GM04503 (cell line): ENCODE measurements at regions not wholly inside any gene's neighbourhood (a gene's known extent, or its start where the extent isn't known, plus 50 kb on each side); places are given as distances from the start of the nearest gene placed in this dataset.
"Not testable (repeated sequence)": the region's sequence is repeated elsewhere in the genome, so short reads cannot be mapped to it uniquely, and the experiment has no call there.

Experiments used
- DNase-seq: peaks from one replicate; pipeline ENCODE4 v3.0.0-alpha.2; 2012; ENCODE audit warnings: low read depth

DNA sequence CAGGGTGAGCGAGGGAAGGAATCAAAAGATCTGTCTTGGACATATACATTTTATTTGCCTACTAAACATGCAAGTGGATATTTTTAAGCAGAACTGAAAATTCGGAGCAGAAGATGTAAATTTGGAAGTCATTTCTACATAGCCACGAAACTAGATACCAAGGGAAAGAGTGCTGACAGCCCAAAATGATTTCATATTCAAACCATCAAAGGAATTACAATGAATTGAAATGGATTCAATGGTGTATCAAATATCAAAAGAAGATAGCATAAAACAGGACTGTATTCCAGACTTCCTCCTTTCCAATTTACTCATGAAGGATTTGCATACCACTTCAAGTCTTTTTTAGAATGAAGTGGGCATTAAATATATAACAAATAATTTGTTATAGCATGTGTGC lies 313.5 kb upstream of the KITLG start:
- DNase-seq, result no peak

DNA sequence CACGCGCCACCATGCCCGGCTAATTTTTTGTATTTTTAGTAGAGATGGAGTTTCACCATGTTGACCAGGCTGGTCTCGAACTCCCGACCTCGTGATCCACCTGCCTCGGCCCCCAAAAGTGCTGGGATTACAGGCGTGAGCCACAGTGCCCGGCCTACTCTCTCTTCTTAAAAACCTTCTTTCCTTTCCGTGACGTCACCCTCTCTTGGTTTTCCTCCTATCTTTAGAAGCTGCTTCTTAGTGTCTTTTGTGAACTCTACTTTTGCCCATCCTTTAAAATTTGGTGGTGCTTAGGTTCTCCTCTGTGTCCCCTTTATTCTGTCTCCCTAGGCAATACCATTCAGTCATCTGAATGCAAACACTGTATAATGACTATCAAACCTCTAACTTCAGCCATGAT lies 311.2 kb upstream of the KITLG start:
- not testable (repeated sequence) for DNase-seq

DNA sequence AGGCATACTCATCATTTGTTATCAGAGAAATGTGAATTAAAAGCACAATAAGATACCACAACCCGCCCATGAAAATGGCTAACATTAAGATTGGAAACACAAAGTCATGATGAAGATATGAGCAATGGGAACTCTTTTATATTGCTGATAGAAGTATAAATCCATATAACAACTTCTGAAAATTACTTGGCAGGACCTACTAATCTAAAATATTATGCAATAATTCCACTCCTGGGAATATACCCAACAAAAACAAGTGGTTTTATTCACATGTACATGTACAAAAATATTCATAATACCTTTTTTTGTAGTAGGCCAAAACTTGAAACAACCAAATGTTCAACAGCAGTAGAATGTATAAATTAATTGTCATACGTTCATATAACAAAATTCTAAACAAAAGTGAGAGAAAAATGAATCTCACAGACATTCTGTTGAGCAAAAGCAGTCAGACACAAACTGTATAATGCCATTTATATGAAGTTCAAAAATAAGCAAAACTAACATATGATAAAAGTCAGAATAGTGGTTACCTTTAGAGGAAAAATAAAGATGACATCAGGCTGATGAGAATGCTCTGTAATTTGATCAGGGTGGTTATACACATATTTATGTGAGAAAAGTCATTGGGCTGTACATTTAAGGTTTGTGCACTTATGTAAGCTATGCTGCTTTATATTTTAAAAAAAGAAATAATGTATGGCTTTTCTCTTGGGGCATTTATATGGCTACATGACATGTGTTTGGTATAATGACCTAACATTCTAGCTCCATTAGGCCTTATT lies 309.2 kb upstream of the KITLG start:
- DNase-seq, result no peak

DNA sequence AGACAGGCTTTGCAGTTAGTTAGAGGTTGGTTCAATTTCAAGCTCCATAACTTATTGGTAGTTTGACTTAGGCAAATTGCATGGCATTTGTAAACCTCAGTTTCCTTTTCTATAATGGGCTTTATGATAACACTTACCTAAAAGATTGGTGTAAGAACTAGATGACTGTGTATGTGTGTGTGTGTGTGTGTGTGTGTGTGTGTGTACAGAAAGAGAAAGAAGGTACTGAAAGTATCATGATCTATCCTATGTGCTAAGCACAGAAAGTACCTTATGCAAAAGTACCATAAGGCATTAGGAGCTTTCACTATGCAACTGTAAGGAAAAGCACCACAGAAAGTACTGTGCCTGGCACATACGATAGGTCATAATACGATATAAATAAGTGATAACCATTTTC lies 304.3 kb upstream of the KITLG start:
- DNase-seq, result no peak

DNA sequence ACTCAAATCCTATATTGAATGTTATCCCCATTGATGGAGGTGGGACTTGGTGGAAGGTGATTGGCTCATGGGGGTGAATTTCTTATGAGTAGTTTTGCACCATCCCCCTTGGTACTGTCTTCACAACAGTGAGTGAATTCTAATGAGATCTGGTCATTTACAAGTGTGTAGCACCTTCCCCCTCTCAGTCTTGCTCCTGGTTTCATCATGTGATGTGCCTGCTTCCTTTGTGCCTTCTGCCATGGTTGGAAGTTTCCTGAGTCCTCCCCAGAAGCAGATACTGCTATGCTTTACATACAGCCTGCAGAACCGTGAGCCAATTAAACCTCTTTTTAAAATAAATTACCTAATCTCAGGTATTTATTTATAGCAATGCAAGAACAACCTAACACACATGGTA lies 302.4 kb upstream of the KITLG start:
- no peak for DNase-seq

DNA sequence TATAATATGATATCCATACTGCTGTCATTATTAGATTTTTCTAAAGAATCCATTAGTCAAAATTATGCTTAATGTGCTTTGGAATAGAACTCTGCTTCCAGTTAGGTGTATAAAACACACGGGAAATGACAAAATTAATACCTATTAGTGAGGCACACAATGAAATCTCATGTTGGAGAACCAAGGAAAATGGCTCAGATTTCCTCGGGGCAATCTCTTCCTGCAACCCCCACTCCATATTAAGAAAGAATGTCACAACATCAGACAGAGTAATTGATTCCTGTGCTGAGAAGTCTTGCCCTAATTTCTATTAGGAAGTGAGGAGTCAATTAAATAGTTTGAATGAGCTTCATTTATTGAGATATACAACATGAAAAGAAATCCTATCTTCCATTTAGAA lies 299.8 kb upstream of the KITLG start:
- DNase-seq, result no peak

DNA sequence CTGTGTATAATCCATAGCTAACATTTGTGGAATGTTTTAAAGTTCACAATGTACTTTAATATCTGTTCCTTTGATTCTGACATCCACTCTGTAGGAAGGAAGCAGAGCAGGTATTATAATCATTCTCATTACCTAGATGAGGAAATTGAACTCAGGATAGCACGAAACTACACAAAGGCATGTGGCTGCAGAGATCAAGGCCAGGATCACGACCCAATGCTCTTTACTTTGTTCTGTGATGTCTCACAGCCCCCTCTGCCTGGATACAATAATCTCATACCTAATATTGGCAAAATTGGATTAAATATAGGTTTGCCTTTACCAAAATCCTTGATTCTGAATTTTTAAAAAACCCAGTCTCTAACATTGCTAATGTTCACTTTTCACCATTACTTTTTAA lies 298.0 kb upstream of the KITLG start:
- DNase-seq, result no peak

DNA sequence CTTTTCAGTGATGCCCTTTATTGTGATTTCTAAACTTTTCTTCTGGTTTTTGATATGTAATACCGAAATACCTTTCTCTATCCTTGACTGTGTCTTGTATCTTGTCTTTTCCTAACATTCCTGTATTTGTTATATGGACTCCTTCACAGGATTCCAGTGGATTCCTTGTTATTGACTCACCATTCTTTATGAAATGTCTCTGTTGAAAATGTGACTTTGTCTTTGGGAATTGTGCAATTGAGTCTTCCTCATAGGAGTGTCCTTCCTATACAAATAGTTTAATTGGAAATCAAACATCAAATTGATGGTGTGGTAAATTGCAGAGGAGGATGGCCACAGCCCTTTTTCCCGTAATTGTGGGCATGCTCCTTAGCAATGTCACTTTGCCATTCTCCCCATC lies 296.6 kb upstream of the KITLG start:
- no peak for DNase-seq

DNA sequence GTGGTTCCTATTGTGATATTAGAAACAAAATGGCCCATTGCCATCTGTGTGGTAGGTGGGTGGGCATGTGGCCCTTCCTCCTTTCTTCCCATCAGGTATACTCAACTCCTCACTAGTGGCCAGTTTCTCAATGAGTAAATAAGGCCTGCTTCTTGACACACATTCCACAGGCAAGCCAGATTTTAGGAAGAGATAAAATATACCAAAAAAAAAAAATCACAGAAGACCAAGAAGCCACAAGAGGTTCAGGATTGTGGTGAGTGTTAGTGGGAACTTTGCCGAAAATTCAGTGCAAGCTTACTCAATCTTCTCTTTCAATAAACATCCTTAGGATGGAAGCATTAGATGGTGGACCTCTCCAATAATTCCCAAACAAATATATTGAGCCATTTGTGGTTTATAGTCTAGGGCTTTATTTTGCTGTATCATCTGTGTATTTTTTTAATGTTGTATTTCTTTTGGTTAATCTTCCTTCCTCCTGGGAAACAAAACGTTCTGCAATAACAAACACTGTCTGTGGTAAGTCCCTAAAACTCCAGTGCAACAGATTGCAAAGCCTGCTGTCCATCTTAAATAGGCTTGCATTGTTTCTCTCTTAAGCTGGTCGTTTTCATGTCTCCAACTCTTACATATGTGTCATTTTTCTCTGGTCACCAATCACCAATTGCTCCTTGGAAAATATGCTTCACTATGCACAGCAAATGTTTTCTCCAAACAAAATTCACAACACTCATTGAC lies 289.9 kb upstream of the KITLG start:
- DNase-seq, result no peak

DNA sequence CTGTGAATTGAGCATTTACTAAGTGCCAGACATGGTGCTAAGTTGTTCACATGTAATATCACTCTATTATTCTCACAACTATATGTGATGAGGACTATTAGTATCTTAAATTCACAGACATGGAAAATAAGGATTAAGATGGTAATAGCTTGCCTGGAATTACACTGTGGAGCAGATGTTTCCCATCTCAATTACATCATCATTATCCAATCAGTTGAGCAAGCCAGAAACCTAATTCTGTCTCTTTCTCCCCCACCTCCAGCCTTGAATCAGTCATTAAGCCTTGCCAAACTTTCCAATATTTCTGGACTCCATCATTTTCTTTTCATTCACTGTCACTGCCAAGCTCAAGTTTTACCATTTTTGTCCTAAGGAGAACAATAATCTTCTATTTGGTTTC lies 287.8 kb upstream of the KITLG start:
- no peak for DNase-seq

DNA sequence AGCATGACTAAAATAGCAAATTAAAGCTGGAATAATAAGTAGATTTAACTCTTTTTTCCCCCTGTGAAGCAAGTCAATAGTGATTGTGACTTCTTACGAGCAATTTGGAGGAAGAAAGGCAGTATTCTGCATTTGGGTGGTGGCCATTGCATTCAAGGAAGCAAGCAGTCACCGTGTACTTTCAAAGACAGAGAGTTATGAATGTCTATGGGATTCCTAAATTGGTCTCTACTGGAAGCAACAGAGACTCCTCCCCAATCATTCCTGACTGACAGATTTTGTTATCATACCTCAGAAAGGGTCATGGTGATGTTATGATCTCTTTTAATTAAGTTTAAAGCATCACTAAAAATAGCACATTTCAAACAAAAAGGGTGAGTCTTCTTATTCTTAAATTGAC lies 287.2 kb upstream of the KITLG start:
- DNase-seq, result no peak

DNA sequence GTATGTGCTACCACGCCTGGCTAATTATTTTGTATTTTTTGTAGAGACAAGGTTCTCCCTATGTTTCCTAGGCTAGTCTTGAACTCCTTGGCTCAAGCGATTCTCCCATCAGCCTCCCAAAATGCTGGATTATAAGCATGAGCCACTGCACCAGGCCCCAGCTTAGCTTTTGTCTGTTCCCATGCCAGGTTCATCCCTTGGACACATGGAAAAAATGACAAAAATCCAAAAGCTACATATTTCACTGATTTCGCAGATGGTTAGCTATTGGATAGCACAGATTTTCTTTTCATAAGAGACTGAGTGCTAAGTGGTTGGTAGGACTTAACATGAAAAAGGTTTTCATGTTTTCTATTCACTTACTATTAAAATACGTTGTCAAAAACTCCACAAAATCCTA lies 286.6 kb upstream of the KITLG start:
- DNase-seq, result no peak

DNA sequence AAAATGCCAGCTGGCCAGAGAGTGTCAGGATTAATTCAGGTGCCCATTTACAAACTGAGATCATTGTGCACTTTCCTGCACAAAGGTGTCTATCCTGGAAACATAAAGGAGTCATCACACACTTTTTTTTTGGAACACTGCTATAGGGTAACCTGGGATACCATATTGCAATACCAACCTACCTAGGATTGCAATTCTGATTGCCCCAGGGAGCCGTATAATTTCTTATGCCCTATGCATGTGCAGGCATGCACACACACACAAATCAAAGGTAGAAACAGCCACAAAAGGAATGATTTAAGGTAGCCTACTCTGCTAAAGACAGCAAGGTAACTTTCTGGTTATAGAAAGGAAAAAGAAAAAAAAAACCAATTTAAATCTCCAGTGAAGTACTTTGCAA lies 285.3 kb upstream of the KITLG start:
- no peak for DNase-seq

DNA sequence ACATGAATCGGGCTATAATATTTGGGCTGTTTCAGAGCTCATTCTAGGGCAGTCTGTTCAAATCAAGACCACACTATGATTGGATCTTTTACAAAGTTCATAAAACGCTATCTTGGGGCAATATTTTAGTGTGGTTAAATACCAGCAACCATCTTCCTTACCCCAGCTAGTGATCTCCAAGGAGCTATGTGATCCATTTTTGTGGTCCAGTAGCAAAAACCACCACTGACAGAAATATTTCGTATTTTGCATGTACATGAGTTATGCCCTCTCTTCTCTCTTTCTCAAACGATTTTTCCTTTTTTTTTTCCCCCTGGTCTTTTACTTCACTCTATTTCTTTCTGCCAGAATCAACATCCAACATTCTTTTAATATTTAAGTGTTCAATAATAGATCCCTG lies 280.6 kb upstream of the KITLG start:
- no peak for DNase-seq

DNA sequence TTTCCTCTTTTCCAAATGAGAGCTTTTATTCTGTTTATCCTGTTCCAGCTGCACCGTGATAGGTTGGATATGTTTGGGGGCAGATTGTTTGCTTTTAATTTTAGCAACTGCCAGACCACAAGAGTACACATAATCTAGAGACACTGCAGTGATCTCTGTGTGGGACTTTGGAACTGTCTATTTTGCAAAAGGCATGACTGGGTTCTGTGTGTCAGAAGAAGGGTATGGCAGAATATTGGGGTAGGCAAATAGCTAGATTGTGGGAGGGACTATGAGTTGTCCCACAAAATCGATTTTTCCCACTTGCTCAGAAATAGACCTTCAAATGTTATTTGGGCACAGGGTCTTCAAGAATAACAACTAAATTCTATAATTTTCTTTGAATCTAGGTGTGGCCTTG lies 275.9 kb upstream of the KITLG start:
- DNase-seq, result no peak

DNA sequence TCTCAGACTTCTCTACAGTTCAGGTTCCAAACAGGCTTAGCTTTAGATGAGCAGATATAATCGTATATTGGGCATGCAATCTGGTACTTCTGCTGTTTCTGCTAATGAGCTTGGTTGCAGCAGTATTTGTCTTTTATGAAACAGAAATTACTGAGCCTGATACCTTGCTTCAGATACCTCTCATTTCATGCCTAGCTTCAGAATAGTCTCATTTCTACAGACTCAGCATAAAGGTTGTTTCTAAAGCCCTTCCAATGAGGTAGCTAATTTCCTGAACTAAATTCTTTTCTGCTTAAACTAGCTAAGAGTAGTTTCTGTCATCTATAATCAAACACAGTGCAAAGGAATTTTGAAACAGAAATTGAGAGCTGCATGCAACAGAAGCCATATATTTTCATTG lies 275.0 kb upstream of the KITLG start:
- DNase-seq, result no peak

DNA sequence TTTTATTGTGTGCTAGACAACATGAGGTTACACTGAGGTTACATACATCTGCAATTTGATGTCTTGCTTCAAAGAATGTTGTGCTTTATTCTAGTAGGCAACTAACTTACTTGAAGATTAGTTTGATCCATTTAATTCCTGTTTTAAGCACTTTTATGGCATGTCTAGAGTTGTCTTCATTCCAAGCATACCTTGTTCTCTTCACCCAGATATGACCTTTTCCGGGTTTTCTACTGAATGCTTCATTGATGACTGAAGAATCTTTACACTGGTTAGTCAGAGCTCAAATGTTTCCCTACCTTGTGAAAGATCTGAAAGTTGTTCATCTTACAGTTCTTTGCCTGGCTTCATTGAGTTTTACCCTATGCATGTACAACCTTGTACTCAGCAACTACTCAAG lies 274.0 kb upstream of the KITLG start:
- DNase-seq, result peak; percentile 87

DNA sequence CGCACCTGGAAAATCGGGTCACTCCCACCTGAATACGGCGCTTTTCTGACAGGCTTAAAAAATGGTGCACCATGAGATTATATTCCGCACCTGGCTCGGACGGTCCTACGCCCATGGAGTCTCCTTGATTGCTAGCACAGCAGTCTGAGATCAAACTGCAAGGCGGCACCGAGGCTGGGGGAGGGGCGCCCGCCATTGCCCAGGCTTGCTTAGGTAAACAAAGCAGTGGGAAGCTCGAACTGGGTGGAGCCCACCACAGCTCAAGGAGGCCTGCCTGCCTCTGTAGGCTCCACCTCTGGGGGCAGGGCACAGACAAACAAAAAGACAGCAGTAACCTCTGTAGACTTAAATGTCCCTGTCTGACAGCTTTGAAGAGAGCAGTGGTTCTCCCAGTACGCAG lies 267.0 kb upstream of the KITLG start:
- not testable (repeated sequence) for DNase-seq

DNA sequence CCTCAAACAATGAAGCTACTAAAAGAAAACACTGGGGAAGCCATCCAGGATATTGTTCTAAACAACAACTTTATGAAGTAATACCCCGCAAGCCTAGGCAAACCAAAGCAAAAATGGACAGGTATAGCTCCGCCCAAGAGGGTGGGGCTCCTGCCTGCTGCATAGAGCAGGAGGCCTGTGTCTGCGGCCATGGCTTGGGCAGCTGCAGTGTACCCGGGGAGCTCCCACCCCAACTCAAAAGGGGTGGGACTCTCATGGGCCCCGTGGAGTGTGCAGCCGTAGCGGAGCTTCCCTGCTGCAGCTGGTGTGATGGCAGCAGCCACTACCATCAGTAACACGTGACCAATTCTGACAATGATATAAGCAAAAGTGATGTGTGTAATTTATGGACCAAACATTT lies 264.2 kb upstream of the KITLG start:
- DNase-seq, result no peak

DNA sequence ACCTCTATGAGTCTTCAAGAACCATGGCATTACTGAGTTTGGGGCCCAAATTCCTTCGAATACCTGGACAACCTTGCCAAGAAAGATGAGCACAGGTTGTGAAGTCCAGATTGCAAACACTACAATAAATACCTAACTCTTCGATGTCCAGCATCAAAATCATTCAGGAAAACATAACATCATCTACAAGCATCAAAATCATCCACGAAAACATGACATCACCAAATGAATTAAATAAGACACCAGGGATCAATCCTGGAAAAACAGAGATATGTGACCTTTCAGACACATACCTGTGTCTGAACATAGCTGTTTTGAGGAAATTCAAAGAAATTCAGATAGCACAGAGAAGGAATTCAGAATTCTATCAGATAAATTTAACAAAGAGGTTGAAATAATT lies 262.0 kb upstream of the KITLG start:
- no peak for DNase-seq

DNA sequence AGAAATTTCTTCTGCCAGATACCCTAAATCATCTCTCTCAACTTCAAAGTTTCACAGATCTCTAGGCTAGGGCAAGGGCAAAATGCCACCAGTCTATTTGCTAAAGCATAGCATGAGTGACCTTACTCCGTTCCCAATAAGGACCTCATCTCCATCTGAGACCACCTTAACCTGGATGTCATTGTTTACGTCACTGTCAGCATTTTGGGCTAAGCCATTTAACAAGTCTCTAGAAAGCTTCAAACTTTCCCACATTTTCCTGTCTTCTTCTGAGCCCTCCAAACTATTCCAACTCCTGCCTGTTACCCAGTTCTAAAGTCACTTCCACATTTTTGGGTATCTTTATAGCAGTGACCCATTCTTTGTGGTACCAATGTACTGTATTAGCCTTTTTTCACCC lies 259.2 kb upstream of the KITLG start:
- DNase-seq, result no peak

DNA sequence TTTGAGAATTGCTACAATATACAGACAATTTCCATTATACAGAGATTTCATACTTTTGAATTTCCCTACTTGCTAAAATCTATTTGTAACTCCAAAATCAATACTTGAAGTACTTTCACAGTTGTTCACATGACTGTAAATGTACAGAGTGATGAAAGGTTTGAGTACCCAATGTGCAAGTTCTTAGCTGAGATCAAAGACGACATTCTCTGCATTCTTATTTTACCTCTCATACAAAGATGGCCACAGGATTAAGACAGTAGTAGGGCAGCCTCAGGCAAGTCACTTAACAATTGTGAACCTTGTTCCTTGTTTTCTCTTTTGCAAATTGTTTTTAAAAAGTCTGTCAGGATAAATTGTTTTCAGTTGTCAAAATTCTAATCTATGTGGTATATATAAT lies 255.9 kb upstream of the KITLG start:
- DNase-seq, result no peak

DNA sequence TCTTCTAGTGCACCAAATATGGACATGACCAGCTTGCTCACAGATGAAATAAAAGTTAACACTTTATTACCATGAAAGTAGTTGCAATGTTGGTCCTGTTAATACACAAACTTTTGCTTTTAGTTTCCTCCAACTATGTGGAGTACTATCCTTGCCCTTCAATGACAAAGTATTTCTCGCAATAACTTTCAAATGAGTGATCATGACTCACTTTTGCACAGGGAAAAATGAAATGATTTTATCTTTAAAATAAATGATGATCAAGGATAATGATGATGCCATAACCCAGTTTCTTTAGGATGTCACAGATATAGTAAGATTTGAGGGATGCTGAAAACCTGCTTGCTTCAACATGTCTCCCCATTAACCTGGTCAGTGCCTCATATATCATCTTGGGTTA lies 254.0 kb upstream of the KITLG start:
- no peak for DNase-seq

DNA sequence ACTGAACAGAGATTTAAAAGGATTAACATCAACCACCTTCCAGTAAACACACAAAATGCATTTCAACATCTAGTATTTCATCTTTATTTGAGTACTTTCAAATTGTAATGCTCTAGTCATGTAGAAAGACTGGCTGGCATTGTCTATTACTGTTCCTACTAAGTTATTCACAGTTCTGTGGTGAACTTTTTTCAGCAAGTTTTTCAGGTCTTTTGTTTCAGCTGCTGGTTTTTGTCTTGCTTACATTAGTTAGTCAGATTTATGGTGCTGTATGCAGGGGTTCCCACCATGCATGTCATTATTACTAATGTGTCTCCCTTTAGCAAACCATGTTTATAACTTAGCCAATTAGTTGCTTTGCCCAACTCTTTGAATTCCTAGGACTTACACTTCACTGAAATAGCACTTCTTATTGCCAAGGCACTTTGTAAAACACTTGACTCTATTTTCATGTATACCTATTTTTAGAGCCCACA lies 253.4 kb upstream of the KITLG start:
- no peak for DNase-seq
